NCI-H1105 treated with DMSO at 0.1 percent for 48 hours (cell line): ENCODE measurements at regions not wholly inside any gene's neighbourhood (a gene's known extent, or its start where the extent isn't known, plus 50 kb on each side); places are given as distances from the start of the nearest gene placed in this dataset.

Experiments used
- DNase-seq: peaks from one replicate; lab custom pipeline; 2025; lab: John Stamatoyannopoulos, UW

GRCh38 chr6:106918115-106918514 lies 56.4 kb downstream of the CD24 start:
- DNase-seq: peak; percentile 72

GRCh38 chr6:106916891-106917290 lies 57.6 kb downstream of the CD24 start:
- DNase-seq: no peak

- DNase-seq: no peak
These were observed 60.8 kb downstream of the CD24 start for GRCh38 chr6:106913676-106914280.

- DNase-seq: no peak
These were observed 61.4 kb downstream of the CD24 start for GRCh38 chr6:106913111-106913510.

- DNase-seq: no peak
These were observed 62.4 kb downstream of the CD24 start for GRCh38 chr6:106912091-106912490.

- DNase-seq: no peak
These were observed 63.3 kb downstream of the CD24 start for GRCh38 chr6:106910999-106911949.

- DNase-seq: no peak
These were observed 66.1 kb downstream of the CD24 start for GRCh38 chr6:106908386-106908840.

GRCh38 chr6:106907754-106908153 lies 66.8 kb downstream of the CD24 start:
- no peak for DNase-seq

GRCh38 chr6:106906232-106906631 lies 68.3 kb downstream of the CD24 start:
- no peak for DNase-seq

GRCh38 chr6:106903299-106903698 lies 71.2 kb downstream of the CD24 start:
- no peak for DNase-seq

- no peak for DNase-seq
These were observed 73.5 kb downstream of the CD24 start for GRCh38 chr6:106901062-106901461.

- no peak for DNase-seq
These were observed 74.8 kb downstream of the CD24 start for GRCh38 chr6:106899697-106900096.

GRCh38 chr6:106897580-106897979 lies 76.9 kb downstream of the CD24 start:
- no peak for DNase-seq

GRCh38 chr6:106895703-106896040 lies 78.9 kb downstream of the CD24 start:
- DNase-seq: no peak

GRCh38 chr6:106894978-106895702 lies 79.4 kb downstream of the CD24 start:
- no peak for DNase-seq

GRCh38 chr6:106892186-106892585 lies 82.3 kb downstream of the CD24 start:
- no peak for DNase-seq

- DNase-seq: no peak
These were observed 84.1 kb downstream of the CD24 start for GRCh38 chr6:106890447-106890846.

- no peak for DNase-seq
These were observed 84.8 kb downstream of the CD24 start for GRCh38 chr6:106889692-106890091.

- DNase-seq: peak; percentile 27
These were observed 87.4 kb downstream of the CD24 start for GRCh38 chr6:106886922-106887797.

- DNase-seq: peak; percentile 14
These were observed 88.3 kb downstream of the CD24 start for GRCh38 chr6:106886081-106886843.

GRCh38 chr6:106885679-106886078 lies 88.8 kb downstream of the CD24 start:
- DNase-seq: no peak
